NCI-H187 (cell line): ENCODE measurements at regions not wholly inside any gene's neighbourhood (a gene's known extent, or its start where the extent isn't known, plus 50 kb on each side); places are given as distances from the start of the nearest gene placed in this dataset.

Experiments
- DNase-seq, 2 experiments: peaks; one replicate each; lab custom pipeline; 2025; lab: John Stamatoyannopoulos, UW

DNA sequence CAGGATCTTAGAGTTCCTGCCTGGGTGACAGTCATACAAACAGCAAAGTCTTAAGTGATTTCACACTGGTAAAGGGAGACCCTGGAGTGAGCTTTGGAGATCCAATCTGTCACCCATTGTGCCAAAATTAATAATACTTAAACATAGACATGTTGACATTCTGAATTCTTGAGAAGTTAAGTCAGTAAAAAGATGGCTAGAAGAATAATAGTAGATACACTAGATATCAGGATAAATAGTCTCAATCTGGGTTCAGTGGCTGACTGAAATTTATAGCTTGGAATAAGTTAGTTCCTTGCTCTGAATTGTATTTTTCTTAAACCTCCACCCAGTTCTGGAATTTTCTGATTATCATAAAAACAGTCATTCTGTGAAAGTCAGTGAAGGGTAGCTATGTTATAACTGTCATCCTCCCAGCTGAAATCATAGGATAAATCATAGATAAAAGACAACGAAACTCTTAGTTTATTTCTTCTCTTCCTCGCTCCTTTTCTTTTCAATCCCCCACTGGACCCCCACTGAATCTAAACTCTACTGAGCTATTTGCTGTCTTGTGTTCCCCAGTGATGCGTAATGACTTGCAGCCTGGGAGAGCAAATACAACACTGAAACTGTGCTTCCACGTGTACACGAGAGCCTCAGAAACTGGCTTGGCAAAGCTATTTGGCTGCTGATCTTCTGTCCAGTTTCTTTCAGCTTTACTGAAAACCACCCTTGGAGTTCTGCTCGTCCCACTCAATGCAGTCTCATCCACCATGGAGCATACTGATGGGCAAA, 175.4 kb upstream of the TP63 start:
- DNase-seq = no peak

DNA sequence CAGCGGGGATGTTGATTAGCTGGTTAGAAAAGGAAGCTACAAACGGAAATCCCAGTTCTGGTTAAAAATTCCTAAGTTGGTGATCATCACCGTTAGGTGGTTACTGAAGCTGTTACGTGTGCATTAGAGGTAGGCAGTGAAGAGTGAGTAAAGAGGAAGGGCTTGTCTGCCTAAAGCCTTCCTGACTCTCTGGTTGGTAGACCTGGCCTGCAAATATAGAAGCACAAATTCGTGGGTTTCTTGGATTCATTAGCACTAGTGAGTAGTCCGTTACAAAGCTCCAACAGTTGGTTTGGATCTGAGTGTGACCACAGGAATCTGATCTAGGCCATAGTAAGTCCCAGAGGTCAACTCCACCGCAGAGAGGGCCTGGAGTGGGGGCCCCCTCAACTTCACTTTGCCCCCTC, 174.0 kb upstream of the TP63 start:
- no peak for DNase-seq

DNA sequence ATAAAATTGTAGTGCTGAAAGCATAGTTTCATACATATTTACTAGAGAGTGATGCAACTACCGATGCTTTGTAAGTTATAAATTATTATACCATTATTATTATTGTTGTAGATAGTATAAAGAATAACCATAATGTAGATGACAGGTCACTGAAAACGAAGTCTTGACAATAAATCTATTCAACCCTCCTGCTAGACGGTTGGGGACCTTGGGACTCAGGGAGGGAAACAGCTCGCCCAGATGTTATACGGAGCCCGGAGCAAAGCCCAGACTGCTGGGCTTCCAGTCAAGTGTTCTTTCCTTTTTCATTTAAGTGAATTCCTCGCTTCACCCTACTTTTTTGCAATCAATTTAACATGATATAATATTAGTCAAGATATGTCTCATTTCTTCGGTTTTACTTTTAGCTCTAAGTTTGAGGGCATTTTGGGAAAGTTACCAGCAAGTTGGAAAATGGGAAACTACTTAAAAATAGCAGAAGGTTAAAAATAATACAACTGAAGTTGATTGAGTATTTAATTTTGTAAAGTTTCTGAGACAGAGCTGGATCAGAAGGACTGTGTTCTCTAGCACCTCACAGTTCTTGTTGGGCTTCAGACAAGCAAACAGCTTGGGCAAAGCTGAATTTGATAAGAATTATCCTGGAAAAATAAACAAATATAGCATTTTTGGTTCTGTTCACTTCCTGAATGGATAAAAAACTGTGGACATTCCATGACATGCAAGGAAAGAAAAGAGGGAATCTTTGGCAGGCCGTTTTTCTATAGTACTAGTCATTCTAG, 173.4 kb upstream of the TP63 start:
- no peak for DNase-seq

DNA sequence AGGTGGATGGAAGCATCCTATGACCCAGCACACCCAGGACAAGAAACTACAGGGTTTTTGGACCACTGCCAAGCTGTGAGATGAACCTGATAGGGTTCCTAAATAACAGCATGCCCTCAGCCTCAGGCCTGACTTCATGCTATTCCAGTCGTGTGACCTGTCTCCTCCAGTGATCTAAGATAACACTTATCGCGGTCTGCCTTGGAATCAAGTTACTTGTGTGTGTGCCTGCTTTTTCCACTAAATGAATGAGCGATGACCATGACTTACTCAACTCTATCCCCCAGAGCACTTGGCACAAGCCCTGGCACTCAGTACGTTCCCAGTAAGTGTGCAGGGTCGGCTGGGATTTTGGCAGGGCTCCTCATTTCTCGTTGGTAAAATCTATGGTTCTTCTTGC, 172.7 kb upstream of the TP63 start:
- DNase-seq = no peak

DNA sequence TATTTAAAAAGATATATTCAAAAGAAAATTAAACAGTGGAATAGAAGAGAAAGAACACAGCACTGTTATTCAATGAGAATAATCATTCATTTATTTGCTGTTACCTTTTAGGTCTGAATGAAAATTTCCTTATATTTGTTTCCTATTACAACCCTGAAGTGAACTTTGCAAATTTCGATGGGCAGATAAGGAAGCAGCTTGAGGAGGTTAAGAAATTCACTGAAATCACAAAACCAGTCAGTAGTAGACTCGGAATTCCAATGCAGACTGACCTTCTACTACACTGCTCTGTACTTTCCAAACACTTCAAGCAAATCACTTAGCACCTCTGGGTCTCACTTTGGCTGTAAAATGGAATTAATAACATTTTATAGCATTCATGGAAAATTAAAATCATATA, 172.0 kb upstream of the TP63 start:
- no peak for DNase-seq

DNA sequence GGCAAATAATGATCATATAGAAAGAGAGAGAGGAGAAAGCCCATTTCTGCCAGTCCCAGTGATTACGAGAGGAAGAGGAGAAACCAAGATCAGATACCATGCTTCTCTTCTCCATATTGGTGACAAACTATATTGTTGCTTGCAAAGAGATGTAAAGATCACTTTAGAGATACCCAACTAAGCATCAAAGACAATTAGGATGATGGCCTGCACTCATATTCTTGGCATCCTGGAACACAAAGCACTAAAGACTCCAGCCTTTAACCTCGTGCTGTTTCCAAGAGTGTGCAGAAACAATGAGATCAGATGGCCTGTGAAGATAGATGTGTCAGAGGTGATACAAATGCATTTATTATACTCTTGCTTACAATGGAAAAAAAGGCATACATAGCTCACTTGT, 170.7 kb upstream of the TP63 start:
- no peak for DNase-seq

DNA sequence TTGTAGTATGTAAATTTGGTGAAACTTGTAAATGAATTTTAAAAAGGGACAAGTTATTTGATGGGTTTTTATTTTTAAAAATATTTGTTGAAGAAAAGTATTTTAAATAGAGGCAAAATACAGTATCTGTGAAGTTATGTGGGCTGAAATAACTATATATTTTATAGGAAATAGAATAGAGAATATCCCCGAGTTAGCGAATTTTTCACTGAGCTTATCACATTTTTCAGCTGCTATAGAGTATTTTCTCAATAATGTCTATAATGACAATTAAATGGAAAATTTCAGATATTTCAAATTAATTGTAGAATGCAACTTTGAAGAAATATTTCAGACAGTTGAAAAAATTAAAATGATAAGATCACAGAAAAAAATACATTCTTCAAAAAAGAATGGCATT, 166.4 kb upstream of the TP63 start:
- DNase-seq = no peak

DNA sequence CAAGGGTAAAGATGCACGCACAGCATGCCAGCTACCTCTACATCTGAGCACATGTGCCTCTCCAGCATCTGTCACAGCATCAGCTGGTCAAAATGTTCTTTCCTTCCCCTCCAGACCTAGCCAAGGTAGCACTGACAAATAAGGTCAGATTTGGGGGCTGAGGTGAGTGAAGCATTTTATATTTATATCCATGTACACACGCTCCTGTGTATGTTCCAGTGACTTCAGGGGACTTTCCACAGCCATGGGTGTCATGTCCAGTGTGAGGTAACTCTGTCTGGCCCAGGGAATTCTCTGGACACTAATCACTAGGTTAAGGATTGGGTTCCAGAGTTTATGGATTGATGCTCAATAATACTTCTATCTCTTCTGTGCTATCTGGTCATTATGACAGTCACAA, 165.2 kb upstream of the TP63 start:
- no peak for DNase-seq

DNA sequence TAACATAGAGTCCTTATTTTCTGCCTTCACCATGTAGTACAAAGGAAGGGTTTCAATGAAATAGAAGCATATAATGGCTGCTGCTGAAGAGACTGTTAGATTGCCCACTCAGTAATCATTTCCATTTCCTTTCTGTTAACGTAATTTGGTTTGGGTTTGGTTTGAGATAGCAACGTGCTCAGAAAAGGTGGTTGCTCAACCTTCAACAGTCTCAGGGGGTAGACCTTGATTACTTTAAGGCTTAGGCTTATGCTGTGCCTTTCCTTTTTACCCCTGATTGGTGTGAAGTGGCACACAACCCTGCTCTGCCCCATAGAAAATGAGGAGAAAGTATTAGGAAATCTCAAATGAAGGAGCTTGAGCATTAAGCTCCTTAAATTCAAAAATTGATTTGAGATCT, 163.7 kb upstream of the TP63 start:
- DNase-seq = no peak

DNA sequence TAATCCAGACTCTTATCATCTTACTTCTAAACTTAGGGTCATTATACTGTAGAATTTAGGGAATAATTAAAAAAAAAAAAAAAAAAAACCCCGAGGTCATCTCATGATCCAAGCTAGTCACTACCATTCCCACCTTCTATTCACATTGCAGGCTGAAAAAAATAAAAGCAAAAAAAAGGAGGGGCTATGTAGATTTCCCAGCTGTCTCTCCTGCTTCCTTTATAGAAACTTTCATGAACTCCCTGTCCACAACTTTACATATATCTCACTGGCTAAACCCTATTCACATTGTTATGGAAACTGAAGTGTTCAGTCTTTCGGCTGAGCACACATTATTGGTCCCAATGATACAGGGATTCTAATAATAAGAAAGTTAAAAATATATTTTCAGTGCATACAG, 156.2 kb upstream of the TP63 start:
- no peak for DNase-seq

DNA sequence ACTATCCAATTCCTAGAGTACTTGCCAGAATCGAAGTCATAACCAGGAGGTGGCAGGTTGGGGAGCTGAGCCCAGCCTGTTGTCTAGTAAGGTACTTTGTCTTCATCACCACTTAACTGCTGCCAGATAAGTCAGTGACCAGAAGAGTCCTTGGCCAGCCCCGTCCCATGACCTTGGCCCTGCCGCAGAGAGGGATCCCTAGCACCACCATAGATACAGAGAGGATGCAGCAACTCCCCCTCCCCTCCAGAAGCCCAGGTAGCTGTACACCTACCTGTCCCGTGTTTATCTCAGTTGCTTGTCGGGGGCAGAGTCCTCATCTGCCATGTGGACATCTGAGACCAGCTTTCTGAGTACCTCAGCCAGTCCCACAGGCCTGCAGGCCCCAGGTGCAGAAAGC, 153.6 kb upstream of the TP63 start:
- no peak for DNase-seq

DNA sequence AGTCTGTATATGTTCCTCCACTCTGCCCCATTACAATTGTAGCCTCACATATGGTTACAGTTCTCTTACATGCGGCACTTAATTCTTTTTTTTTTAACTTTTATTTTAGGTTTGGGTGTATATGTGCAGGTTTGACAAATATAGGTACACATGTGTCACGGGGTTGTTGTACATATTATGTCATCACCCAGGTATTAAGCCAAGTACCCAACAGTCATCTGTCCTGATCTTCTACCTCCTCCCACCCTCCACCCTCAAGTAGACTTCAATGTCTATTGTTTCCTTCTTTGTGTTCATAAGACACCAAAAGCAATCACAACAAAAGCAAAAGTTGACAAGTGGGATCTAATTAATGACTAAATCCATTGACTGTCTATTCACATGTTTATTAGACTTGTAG, 144.6 kb upstream of the TP63 start:
- DNase-seq = no peak

DNA sequence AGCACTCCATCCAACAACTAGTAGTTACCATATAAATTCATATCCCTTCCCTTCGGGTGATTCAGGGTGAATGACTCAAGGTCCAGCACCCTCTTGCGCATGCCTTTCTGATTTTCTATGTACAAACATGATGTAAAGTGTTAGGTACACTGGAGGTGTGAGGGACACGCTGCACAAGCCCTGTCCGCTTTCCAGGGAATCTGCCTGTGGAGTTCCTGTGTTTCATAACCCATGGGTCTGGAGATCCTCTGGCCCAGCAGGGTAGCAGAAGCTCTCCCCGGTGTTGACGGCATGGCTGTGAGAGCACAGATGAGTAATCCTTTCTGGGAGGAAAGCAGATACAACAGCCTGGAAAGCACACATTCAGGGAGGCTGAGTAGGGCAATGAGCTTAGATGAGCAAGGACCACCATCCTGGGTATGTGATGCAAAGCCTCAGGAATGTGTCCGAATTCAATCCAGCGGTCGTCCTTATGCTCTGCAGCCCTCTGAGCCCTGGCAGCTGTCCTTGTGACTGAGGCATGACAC, 142.9 kb upstream of the TP63 start:
- no peak for DNase-seq

DNA sequence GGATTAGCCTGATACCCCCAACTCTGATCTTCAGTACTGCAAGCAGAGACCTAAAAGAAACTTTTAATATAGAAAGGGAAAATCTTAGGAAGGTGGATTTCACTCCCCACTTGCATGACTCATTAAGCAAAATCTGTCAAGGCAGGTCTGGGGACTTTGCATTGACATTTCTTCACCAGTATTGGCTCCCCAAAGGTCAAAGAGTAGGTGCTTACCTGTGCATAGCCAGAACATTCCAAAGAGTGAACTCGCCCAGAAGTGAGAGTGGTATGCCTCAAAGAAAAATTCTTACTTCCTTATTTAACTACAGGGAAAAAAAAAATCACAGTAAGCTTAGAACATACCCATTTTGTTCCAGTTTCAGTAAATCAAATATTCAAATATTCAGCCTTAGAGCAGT, 140.9 kb upstream of the TP63 start:
- DNase-seq = no peak

DNA sequence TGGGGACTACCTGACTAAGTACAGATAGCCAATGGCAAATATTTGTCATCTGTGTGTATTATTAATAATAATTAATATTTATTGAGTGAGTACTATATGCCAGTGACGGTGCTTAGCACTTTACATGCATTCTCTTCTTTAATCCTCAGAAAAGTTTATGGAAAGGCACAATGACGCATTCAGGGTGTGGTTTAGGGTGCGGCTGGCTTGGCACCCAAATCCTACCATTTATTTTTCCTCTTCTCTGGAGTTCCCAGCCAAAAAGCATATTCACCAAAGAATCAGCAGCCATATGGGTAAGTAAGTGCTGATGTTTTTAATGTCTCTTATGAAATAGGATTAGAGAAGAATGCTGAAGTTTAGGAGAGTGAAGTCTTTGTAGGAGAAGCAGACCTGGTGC, 140.4 kb upstream of the TP63 start:
- no peak for DNase-seq

DNA sequence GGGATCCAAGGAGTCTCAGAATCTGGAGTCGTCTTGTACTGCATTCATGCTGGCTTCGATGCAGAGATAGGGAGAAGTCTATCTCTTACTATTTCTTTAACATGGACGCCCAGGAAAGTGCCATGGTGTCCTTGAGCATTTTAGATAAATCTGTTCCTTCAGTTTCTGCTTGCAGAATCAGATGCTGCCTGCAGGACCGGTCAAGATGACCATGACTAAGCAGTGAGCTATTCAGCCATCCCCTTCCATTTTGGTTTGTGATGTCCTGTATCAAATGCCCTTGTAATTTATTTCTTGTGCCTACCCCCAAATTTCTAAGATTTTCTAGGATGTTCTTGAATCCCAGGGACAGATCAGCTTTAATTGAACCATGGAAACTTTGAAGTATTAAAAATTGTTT, 139.4 kb upstream of the TP63 start:
- DNase-seq = no peak

DNA sequence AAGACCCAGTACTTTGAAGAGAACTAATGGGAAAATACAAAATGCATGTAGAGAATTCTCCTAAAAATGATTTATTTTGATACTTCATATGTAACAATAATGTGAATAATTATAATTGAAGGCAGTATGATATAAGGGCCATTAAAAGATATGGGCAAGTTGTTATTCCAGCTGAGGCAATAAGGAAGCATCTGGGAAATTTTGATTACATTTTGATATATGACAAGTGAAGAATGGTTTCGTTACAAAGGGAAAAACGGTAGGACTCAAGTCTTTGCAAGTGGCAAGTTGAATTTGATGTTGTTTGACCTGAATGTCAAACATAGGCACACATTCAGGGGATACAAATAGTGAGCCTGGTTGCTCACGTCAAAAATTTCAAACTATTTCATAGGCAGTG, 137.9 kb upstream of the TP63 start:
- DNase-seq = no peak

DNA sequence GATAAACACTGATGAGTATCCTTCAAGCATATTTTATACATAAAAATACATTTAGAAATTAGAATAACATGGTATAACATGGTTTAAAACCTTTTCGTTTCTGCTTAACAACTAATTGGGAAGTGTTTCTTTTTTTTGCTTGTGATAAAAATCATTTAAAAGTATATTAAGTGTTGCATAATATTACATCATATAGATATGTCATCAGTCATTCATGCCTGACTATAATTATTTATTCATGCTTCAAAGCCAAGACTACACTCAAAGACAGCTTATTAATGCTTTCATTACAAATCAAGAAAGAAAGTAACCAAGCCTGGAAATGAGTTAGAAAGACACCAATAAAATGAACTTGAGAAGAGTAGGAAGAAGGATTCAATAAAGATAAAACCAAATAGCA, 136.6 kb upstream of the TP63 start:
- no peak for DNase-seq

DNA sequence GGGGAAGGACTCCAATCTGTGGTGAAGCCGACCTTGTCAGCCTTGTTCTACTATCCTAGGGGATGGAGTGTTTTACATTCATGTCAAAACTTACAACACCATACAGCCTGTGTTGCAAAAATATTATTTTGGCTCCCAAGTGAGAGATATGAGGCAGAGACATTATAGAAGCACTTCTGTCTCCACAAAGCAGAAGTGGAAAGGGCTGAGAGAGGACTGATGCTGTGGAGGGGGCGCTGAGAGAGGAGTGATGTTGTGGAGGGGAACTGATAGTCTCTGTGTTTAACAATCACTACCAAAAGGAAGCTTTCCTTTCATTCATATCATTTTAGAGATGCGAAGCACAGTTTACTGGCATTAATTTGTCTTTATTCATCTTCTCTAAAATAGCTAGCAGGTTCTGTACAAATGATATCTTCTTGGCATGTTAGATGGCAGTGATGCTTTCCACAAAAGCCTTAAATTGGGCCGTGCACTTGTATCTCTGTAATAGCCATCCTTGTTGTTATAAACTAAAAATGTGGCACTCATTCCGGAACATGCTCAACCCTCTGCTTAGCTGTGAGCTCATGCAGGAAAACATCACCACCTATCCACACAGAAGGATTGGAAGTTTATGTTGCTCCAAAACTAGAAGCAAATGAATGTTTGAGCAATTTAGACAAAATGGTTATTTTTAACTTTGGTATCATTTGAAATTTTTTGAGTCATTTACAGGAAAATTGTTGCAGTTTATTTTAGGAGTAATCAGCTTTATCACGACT, 134.6 kb upstream of the TP63 start:
- no peak for DNase-seq

DNA sequence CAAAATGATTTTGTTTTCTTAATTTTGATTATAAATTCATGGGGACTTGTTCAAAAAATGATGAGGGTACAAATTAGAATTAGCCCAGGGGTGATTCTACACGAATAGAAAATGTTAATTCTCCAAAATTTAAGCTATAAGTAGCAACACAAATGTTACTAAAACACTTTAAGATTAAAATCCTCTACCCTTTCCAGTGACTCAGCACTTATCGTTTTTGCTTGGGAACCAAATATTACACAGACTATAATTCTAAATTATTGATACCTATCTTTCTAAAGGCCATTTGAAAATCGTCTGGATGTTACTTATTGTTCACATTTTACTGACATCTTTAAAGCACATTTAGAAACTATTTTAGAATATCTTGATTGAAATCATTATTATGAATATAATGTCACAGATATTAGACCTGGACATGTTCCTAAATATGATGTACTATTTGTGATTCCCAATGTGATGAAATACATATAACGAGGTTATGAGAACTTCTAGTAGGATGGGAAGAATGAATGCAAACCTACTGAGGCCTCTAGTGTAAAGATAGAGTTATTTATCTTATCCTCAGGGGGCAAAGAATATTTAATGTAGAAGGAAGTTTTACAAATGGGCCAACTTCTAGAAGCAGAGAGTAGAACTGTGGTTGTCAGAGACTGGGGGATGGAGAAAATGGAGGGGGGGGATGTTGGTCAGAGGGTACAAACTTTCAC, 132.0 kb upstream of the TP63 start:
- DNase-seq = no peak

DNA sequence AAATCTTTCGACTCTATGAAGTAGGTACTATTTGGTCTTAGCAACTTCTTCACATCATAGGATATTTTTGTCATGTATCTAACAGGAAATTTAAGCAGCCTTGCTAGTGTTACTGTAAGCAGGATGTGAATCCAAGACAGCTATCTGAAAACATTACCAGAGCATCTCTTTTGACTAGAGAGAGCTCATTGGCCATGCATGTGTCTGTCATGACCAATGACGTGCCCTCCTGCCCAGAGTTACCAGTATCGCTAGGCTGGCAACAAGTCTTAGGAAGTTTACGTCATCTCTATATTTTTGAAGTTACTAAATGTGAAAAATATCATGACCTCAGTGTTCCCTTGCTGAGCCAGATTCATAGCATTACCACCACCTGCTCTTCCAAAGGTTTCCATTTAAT, 130.9 kb upstream of the TP63 start:
- no peak for DNase-seq
